ENCODE measurements at regions not wholly inside any gene's neighbourhood (a gene's known extent, or its start where the extent isn't known, plus 50 kb on each side); places are given as distances from the start of the nearest gene placed in this dataset.

GRCh38 chr5:120769312-120769872, 305.3 kb downstream of the PRR16 start:
- TF ChIP-seq CTCF (IDR thresholded peaks at IDR 0.05) (no peak), ZFX (IDR thresholded peaks at IDR 0.05; ENCODE audit: borderline replicate concordance) (no peak)

GRCh38 chr5:120771202-120771601, 307.1 kb downstream of the PRR16 start:
- H3K27ac ChIP-seq, result no peak overlapping the region
- TF ChIP-seq CTCF (IDR thresholded peaks at IDR 0.05), result no peak
- TF ChIP-seq ZFX (IDR thresholded peaks at IDR 0.05; ENCODE audit: borderline replicate concordance), result no peak

More at GRCh38 chr5:120769312-120769872, 305.3 kb downstream of the PRR16 start:
- no peak overlapping the region for H3K27ac ChIP-seq

- TF ChIP-seq ZFX (IDR thresholded peaks at IDR 0.05; ENCODE audit: borderline replicate concordance) (no peak), CTCF (IDR thresholded peaks at IDR 0.05) (no peak)
- H3K27ac ChIP-seq, result no peak overlapping the region
These were observed 314.7 kb downstream of the PRR16 start for GRCh38 chr5:120778491-120779484.

GRCh38 chr5:120779674-120780073, 315.6 kb downstream of the PRR16 start:
- TF ChIP-seq ZFX (IDR thresholded peaks at IDR 0.05; ENCODE audit: borderline replicate concordance) (no peak), CTCF (IDR thresholded peaks at IDR 0.05) (no peak)
- no peak overlapping the region for H3K27ac ChIP-seq

- no peak for TF ChIP-seq CTCF (IDR thresholded peaks at IDR 0.05)
- TF ChIP-seq ZFX (IDR thresholded peaks at IDR 0.05; ENCODE audit: borderline replicate concordance), result no peak
- H3K27ac ChIP-seq, result no peak overlapping the region
These were observed 324.4 kb downstream of the PRR16 start for GRCh38 chr5:120788481-120788880.

GRCh38 chr5:120789918-120790317, 325.8 kb downstream of the PRR16 start:
- no peak overlapping the region for H3K27ac ChIP-seq
- TF ChIP-seq CTCF (IDR thresholded peaks at IDR 0.05) (no peak), ZFX (IDR thresholded peaks at IDR 0.05; ENCODE audit: borderline replicate concordance) (no peak)

GRCh38 chr5:120790339-120790738, 326.2 kb downstream of the PRR16 start:
- no peak for TF ChIP-seq CTCF (IDR thresholded peaks at IDR 0.05)
- no peak for TF ChIP-seq ZFX (IDR thresholded peaks at IDR 0.05; ENCODE audit: borderline replicate concordance)
- no peak overlapping the region for H3K27ac ChIP-seq

Measured in 22Rv1 (cell line).